HCT116 (cell line): ENCODE measurements at regions not wholly inside any gene's neighbourhood (a gene's known extent, or its start where the extent isn't known, plus 50 kb on each side); places are given as distances from the start of the nearest gene placed in this dataset.

Source experiments
- ATAC-seq: fragments of 200-7000 bp; cut with Tn5 transposase; 2 replicates; pipeline ENCODE4 v1.9.1; 2020; ENCODE audit warnings: mild to moderate bottlenecking, moderate library complexity
- BruUV-seq: library from RNA; stranded (reverse); fragments of 400-500 nt; replicated peaks from 2 replicates; lab custom pipeline; 2021; lab: Mats Ljungman, UMichigan
- CTCF ChIA-PET: fragments of 300-600 bp; sonication (Branson Sonifier 250); formaldehyde crosslinking; loops from one replicate; lab custom pipeline; 2021; ENCODE audit warnings: antibody characterized with exemption; lab: Charles Lee
- POLR2A ChIA-PET: fragments of 300-600, 350-600 bp; sonication (Branson Sonifier 250); formaldehyde crosslinking; loops from one replicate; lab custom pipeline; 2021; ENCODE audit warnings: antibody characterized with exemption; lab: Charles Lee
- RAD21 ChIA-PET, 2 experiments: fragments of 300-600 bp; sonication (Branson Sonifier 250); formaldehyde crosslinking; loops; one replicate each; lab custom pipeline; 2023; ENCODE audit warnings: low total read pairs in 2 of 2; ENCODE audit not compliant: uncharacterized antibody in 2 of 2, unreplicated experiment in 2 of 2, low non-redundant PET in 1 of 2; lab: Charles Lee
- DNase-seq: peaks from one replicate; pipeline ENCODE4 v3.0.0-alpha.2; 2010; ENCODE audit warnings: low read depth, low spot score
- H2AFZ ChIP-seq: fragments of 200-600 bp; shearing (Covaris generic), sonication (generic); 2 replicates; pipeline ENCODE4 v1.6.1; 2017; ENCODE audit warnings: low read depth, mixed run types, mixed read lengths, antibody characterized with exemption, low read length; ENCODE audit not compliant: poor library complexity, severe bottlenecking
- H3K27ac ChIP-seq: 2 replicates; pipeline ENCODE4 v1.5.1; 2012; ENCODE audit warnings: low read depth, low read length
- H3K27me3 ChIP-seq: fragments of 200-600 bp; sonication (generic); 2 replicates; pipeline ENCODE4 v1.6.1; 2016; ENCODE audit warnings: mixed run types, low read length, mixed read lengths; ENCODE audit not compliant: insufficient read depth
- H3K36me3 ChIP-seq, 2 experiments: fragments of 200-500 bp in 1 of 2; fragments of 200-600 bp in 1 of 2; sonication (Bioruptor generic) in 1 of 2; sonication (generic) in 1 of 2; 2 replicates each; pipeline versions ENCODE4 v1.5.1 to v1.6.1; 2014 to 2016; ENCODE audit warnings: low read length in 2 of 2, inconsistent platforms in 1 of 2, mixed read lengths in 1 of 2, mixed run types in 1 of 2; ENCODE audit not compliant: insufficient read depth in 2 of 2, control insufficient read depth in 1 of 2
- H3K4me1 ChIP-seq, 2 experiments: fragments of 200-600 bp in 1 of 2; sonication (generic) in 1 of 2; 2 replicates each; pipeline versions ENCODE4 v1.5.1 to v1.6.1; 2012 to 2017; ENCODE audit warnings: low read length in 2 of 2, inconsistent platforms in 1 of 2, mild to moderate bottlenecking in 1 of 2, mixed read lengths in 1 of 2, mixed run types in 1 of 2, moderate library complexity in 1 of 2; ENCODE audit not compliant: insufficient read depth in 2 of 2, control insufficient read depth in 1 of 2
- H3K4me2 ChIP-seq: fragments of 200-600 bp; sonication (generic); 2 replicates; pipeline ENCODE4 v1.6.1; 2017; ENCODE audit warnings: mixed run types, low read length, mixed read lengths
- H3K4me3 ChIP-seq, 2 experiments: fragments of 200-600 bp in 1 of 2; sonication (generic) in 1 of 2; replicated peaks in 1 of 2; 2 replicates each; pipeline ENCODE4 v1.5.1; 2011 to 2016; ENCODE audit warnings: low read length in 2 of 2, control low read depth in 1 of 2, low read depth in 1 of 2, mild to moderate bottlenecking in 1 of 2, mixed read lengths in 1 of 2, mixed run types in 1 of 2
- H3K79me2 ChIP-seq: fragments of 200-600 bp; sonication (generic); 2 replicates; pipeline ENCODE4 v1.6.1; 2017; ENCODE audit warnings: mild to moderate bottlenecking, mixed run types, low read length, moderate library complexity, mixed read lengths; ENCODE audit not compliant: insufficient read depth
- H3K9ac ChIP-seq: fragments of 200-600 bp; sonication (generic); 2 replicates; pipeline ENCODE4 v1.6.1; 2016; ENCODE audit warnings: low read length, mixed read lengths
- H3K9me2 ChIP-seq: fragments of 200-600 bp; sonication (generic), shearing (Covaris generic); 2 replicates; pipeline ENCODE4 v1.6.1; 2017; ENCODE audit warnings: mixed run types, mild to moderate bottlenecking, moderate library complexity; ENCODE audit not compliant: insufficient read depth
- H3K9me3 ChIP-seq, 2 experiments: fragments of 200-500 bp in 1 of 2; fragments of 200-600 bp in 1 of 2; sonication (Bioruptor generic) in 1 of 2; sonication (generic) in 1 of 2; 2 replicates each; pipeline ENCODE4 v1.6.1; 2014 to 2017; ENCODE audit warnings: low read length in 2 of 2, mixed read lengths in 2 of 2, inconsistent platforms in 1 of 2, low read depth in 1 of 2, mild to moderate bottlenecking in 1 of 2, mixed run types in 1 of 2, moderate library complexity in 1 of 2; ENCODE audit not compliant: control insufficient read depth in 1 of 2, insufficient read depth in 1 of 2
- H4K20me1 ChIP-seq: fragments of 200-600 bp; sonication (generic), shearing (Covaris generic); 2 replicates; pipeline ENCODE4 v1.6.1; 2017; ENCODE audit warnings: mixed run types, mild to moderate bottlenecking, moderate library complexity; ENCODE audit not compliant: insufficient read depth
- ATF3 ChIP-seq: IDR thresholded peaks from 2 replicates; pipeline ENCODE4 v1.6.1; 2012
- CBX3 ChIP-seq: IDR thresholded peaks from 2 replicates; pipeline ENCODE4 v1.6.1; 2012; ENCODE audit warnings: low read depth
- EGR1 ChIP-seq: IDR thresholded peaks from 2 replicates; pipeline ENCODE4 v1.6.1; 2012; ENCODE audit warnings: low read depth
- EZH2 ChIP-seq: fragments of 200-600 bp; sonication (generic); IDR thresholded peaks from 2 replicates; pipeline ENCODE4 v1.6.1; 2017; ENCODE audit warnings: antibody characterized with exemption, mixed run types
- EZH2phosphoT487 ChIP-seq: fragments of 200-600 bp; IDR thresholded peaks from 2 replicates; pipeline ENCODE4 v1.6.1; 2018; ENCODE audit warnings: antibody characterized with exemption, borderline replicate concordance
- JUND ChIP-seq: IDR thresholded peaks from 2 replicates; pipeline ENCODE4 v1.6.1; 2012
- POLR2AphosphoS5 ChIP-seq: IDR thresholded peaks from 2 replicates; pipeline ENCODE4 v1.6.1; 2011; ENCODE audit warnings: mild to moderate bottlenecking, low read depth, low read length, moderate library complexity
- RAD21 ChIP-seq: IDR thresholded peaks from 2 replicates; pipeline ENCODE4 v1.6.1; 2012; ENCODE audit warnings: low read depth, mild to moderate bottlenecking
- SIN3A ChIP-seq: IDR thresholded peaks from 2 replicates; pipeline ENCODE4 v1.6.1; 2012; ENCODE audit warnings: low read depth
- SP1 ChIP-seq: IDR thresholded peaks from 2 replicates; pipeline ENCODE4 v1.6.1; 2012; ENCODE audit warnings: low read depth
- SRF ChIP-seq: IDR thresholded peaks from 2 replicates; pipeline ENCODE4 v1.6.1; 2012; ENCODE audit warnings: low read depth
- TCF7L2 ChIP-seq: IDR thresholded peaks from 2 replicates; pipeline ENCODE4 v1.7.0; 2011; ENCODE audit warnings: borderline replicate concordance, inconsistent platforms; ENCODE audit not compliant: insufficient read depth, insufficient read length; ENCODE audit errors: extremely low read depth
- YY1 ChIP-seq: IDR thresholded peaks from 2 replicates; pipeline ENCODE4 v1.6.1; 2011; ENCODE audit warnings: low read length, low read depth, moderate library complexity, mild to moderate bottlenecking; ENCODE audit not compliant: insufficient replicate concordance; ENCODE audit errors: extremely low read depth
- ZFX ChIP-seq: fragments of 450-650 bp; IDR thresholded peaks from 2 replicates; pipeline ENCODE4 v1.6.1; 2017
- intact Hi-C: fragments of 100-400 bp; cut with micrococcal nuclease; formaldehyde crosslinking; loops from 2 replicates; pipeline ENCODE4 v1.10.0; 2022
- TF ChIP-seq, protein P1 (sequence below), 3 experiments: fragments of 200-600 bp in 1 of 3; sonication (generic) in 1 of 3; IDR thresholded peaks in 2 of 3; conservative IDR thresholded peaks in 1 of 3; 2 replicates each; pipeline ENCODE4 v1.5.1; 2012 to 2017; ENCODE audit warnings: low read depth in 2 of 3, low read length in 2 of 3, antibody characterized with exemption in 1 of 3, borderline replicate concordance in 1 of 3, control low read depth in 1 of 3, mild to moderate bottlenecking in 1 of 3, mixed read lengths in 1 of 3, mixed run types in 1 of 3, moderate library complexity in 1 of 3; ENCODE audit not compliant: insufficient read depth in 1 of 3
- TF ChIP-seq, protein P2 (sequence below): IDR thresholded peaks from 2 replicates; pipeline ENCODE4 v1.6.1; 2012

- Histone ChIP-seq H3K9ac (no peak overlapping the region), H2AFZ (no peak overlapping the region), H3K4me3 (no peak overlapping the region), H3K79me2 (no peaks in the 10 kb centered on the region), H3K4me2 (no peak overlapping the region), H3K9me2 (no peaks in the 10 kb centered on the region), H3K27ac (no peak overlapping the region), H3K4me1 (no peaks in the 10 kb centered on the region), H3K27me3 (no peaks in the 10 kb centered on the region), H4K20me1 (no peaks in the 10 kb centered on the region), H3K36me3 (no peaks in the 10 kb centered on the region), H3K9me3 (no peaks in the 10 kb centered on the region)
- RAD21 ChIA-PET = no interaction called here
- CTCF ChIA-PET = interaction anchor here (1.0 kb wide), 1 partner anchor 25 kb away, joined by 3 read pairs; no protein-coding TSS in a partner anchor
- BruUV-seq = no TSS peak
- DNase-seq (no peak), ATAC-seq (no peak)
- no peak for TF ChIP-seq JUND
- no peak for TF ChIP-seq CBX3
- TF ChIP-seq SRF = no peak
- TF ChIP-seq, protein P1, sequence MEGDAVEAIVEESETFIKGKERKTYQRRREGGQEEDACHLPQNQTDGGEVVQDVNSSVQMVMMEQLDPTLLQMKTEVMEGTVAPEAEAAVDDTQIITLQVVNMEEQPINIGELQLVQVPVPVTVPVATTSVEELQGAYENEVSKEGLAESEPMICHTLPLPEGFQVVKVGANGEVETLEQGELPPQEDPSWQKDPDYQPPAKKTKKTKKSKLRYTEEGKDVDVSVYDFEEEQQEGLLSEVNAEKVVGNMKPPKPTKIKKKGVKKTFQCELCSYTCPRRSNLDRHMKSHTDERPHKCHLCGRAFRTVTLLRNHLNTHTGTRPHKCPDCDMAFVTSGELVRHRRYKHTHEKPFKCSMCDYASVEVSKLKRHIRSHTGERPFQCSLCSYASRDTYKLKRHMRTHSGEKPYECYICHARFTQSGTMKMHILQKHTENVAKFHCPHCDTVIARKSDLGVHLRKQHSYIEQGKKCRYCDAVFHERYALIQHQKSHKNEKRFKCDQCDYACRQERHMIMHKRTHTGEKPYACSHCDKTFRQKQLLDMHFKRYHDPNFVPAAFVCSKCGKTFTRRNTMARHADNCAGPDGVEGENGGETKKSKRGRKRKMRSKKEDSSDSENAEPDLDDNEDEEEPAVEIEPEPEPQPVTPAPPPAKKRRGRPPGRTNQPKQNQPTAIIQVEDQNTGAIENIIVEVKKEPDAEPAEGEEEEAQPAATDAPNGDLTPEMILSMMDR (IDR thresholded peaks at IDR 0.05 in 2 of 3, conservative IDR thresholded peaks at IDR 0.05 in 1 of 3; ENCODE audit: borderline replicate concordance in 1 of 3, insufficient read depth in 1 of 3, low read depth in 2 of 3, low read length in 2 of 3) = no peak
- TF ChIP-seq ZFX = no peak
- TF ChIP-seq SP1 = no peak
- TF ChIP-seq ATF3 = no peak
- TF ChIP-seq EZH2phosphoT487 = no peak
- TF ChIP-seq, protein P2, sequence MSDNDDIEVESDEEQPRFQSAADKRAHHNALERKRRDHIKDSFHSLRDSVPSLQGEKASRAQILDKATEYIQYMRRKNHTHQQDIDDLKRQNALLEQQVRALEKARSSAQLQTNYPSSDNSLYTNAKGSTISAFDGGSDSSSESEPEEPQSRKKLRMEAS = no peak
- no peak for TF ChIP-seq TCF7L2
- TF ChIP-seq EZH2 = no peak
- no peak for TF ChIP-seq YY1
- TF ChIP-seq POLR2AphosphoS5 = no peak
- TF ChIP-seq EGR1 = no peak
- no peak for TF ChIP-seq RAD21
- no peak for TF ChIP-seq SIN3A
- intact Hi-C loops = no loop called here
- POLR2A ChIA-PET = no interaction called here
These were observed 116.5 kb upstream of the MAP2 start for GRCh38 chr2:209307161-209308001.
